DOHH2 (cell line): ENCODE measurements at regions not wholly inside any gene's neighbourhood (a gene's known extent, or its start where the extent isn't known, plus 50 kb on each side); places are given as distances from the start of the nearest gene placed in this dataset.

Experiments
- H3F3A ChIP-seq: fragments of 200-600 bp; sonication (generic), shearing (Covaris generic); 2 replicates; pipeline ENCODE4 v1.6.0; 2016; ENCODE audit warnings: antibody characterized with exemption, mild to moderate bottlenecking; ENCODE audit not compliant: control insufficient read depth, insufficient read depth
- H3K27ac ChIP-seq: fragments of 200-600 bp; sonication (generic); 2 replicates; pipeline ENCODE4 v1.5.1; 2014; ENCODE audit warnings: low read depth, mild to moderate bottlenecking, low read length, moderate library complexity
- H3K27me3 ChIP-seq: fragments of 200-600 bp; sonication (generic); 2 replicates; pipeline ENCODE4 v1.6.1; 2014; ENCODE audit warnings: mild to moderate bottlenecking, low read length, mixed read lengths; ENCODE audit not compliant: control insufficient read depth
- H3K36me3 ChIP-seq: fragments of 200-600 bp; sonication (generic); 2 replicates; pipeline ENCODE4 v1.6.1; 2014; ENCODE audit warnings: mild to moderate bottlenecking, low read length, moderate library complexity, mixed read lengths; ENCODE audit not compliant: control insufficient read depth
- H3K4me1 ChIP-seq: fragments of 200-600 bp; sonication (generic); 2 replicates; pipeline ENCODE4 v1.6.1; 2014; ENCODE audit warnings: mild to moderate bottlenecking, low read length, mixed read lengths; ENCODE audit not compliant: control insufficient read depth
- H3K4me2 ChIP-seq: fragments of 200-600 bp; sonication (generic); 2 replicates; pipeline ENCODE4 v1.6.0; 2014; ENCODE audit warnings: mild to moderate bottlenecking, low read length, moderate library complexity
- H3K4me3 ChIP-seq: fragments of 200-600 bp; sonication (generic); 2 replicates; pipeline ENCODE4 v1.5.1; 2014; ENCODE audit warnings: mild to moderate bottlenecking, low read length, mixed read lengths
- H3K79me2 ChIP-seq: fragments of 200-600 bp; sonication (generic); 2 replicates; pipeline ENCODE4 v1.6.1; 2014; ENCODE audit warnings: mild to moderate bottlenecking, low read length, mixed read lengths; ENCODE audit not compliant: control insufficient read depth
- H3K9me2 ChIP-seq: fragments of 200-600 bp; sonication (generic); replicated peaks from 2 replicates; pipeline ENCODE4 v1.6.1; 2014; ENCODE audit warnings: mild to moderate bottlenecking, low read length, mixed read lengths; ENCODE audit not compliant: control insufficient read depth
- H3K9me3 ChIP-seq: fragments of 200-600 bp; sonication (generic); 2 replicates; pipeline ENCODE4 v1.6.1; 2014; ENCODE audit warnings: antibody characterized with exemption, low read length, mixed read lengths; ENCODE audit not compliant: control insufficient read depth, insufficient read depth
- H4K20me1 ChIP-seq: fragments of 200-600 bp; sonication (generic); 2 replicates; pipeline ENCODE4 v1.6.0; 2014; ENCODE audit warnings: low read depth, mild to moderate bottlenecking, antibody characterized with exemption, low read length, moderate library complexity; ENCODE audit not compliant: control insufficient read depth, insufficient read depth
- EZH2phosphoT487 ChIP-seq: fragments of 200-600 bp; sonication (generic); IDR thresholded peaks from 2 replicates; pipeline ENCODE4 v1.6.1; 2017; ENCODE audit warnings: borderline replicate concordance, mild to moderate bottlenecking, antibody characterized with exemption, low read length, moderate library complexity, mixed read lengths
- TF ChIP-seq, protein P1 (sequence below): fragments of 200-600 bp; sonication (generic); IDR thresholded peaks from one replicate; pipeline ENCODE4 v1.5.1; 2014; ENCODE audit warnings: antibody characterized with exemption, mild to moderate bottlenecking, low read depth, low read length; ENCODE audit not compliant: poor library complexity, severe bottlenecking

DNA sequence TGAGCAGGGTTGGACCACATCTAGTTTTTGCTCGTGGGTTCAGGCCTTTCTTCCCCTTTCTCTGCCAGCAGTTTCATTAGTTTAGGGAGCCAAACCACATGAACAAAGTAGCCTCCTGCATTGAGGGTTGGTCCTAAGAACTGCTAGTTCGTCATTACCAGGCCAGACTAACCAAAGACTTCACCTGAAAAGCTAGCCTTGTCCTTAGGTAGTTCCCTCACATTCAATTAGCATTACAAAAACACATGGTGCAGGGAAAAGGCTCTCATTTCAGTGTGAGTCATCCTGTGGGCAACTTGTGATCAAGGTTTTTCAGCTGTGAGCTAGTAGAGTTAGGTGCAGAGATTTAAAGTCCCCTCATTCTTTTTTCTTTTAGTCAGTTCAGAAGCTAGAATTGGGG lies 279.3 kb upstream of the CTNNB1 start:
- no peaks in the 10 kb centered on the region for H3K36me3 ChIP-seq
- H3K9me3 ChIP-seq, result no peaks in the 10 kb centered on the region
- H3K27ac ChIP-seq, result no peak overlapping the region
- no peaks in the 10 kb centered on the region for H3K79me2 ChIP-seq
- H3K4me1 ChIP-seq, result peaks cover 3% of the 10 kb centered on the region; the same call in 1 of the 2 replicates
- TF ChIP-seq, protein P1, sequence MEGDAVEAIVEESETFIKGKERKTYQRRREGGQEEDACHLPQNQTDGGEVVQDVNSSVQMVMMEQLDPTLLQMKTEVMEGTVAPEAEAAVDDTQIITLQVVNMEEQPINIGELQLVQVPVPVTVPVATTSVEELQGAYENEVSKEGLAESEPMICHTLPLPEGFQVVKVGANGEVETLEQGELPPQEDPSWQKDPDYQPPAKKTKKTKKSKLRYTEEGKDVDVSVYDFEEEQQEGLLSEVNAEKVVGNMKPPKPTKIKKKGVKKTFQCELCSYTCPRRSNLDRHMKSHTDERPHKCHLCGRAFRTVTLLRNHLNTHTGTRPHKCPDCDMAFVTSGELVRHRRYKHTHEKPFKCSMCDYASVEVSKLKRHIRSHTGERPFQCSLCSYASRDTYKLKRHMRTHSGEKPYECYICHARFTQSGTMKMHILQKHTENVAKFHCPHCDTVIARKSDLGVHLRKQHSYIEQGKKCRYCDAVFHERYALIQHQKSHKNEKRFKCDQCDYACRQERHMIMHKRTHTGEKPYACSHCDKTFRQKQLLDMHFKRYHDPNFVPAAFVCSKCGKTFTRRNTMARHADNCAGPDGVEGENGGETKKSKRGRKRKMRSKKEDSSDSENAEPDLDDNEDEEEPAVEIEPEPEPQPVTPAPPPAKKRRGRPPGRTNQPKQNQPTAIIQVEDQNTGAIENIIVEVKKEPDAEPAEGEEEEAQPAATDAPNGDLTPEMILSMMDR, result no peak
- no peak for TF ChIP-seq EZH2phosphoT487
- H3F3A ChIP-seq, result no peaks in the 10 kb centered on the region
- H3K4me3 ChIP-seq, result no peak overlapping the region
- no peaks in the 10 kb centered on the region for H4K20me1 ChIP-seq
- no peaks in the 10 kb centered on the region for H3K27me3 ChIP-seq
- H3K4me2 ChIP-seq, result no peak overlapping the region
- no peaks in the 10 kb centered on the region for H3K9me2 ChIP-seq

DNA sequence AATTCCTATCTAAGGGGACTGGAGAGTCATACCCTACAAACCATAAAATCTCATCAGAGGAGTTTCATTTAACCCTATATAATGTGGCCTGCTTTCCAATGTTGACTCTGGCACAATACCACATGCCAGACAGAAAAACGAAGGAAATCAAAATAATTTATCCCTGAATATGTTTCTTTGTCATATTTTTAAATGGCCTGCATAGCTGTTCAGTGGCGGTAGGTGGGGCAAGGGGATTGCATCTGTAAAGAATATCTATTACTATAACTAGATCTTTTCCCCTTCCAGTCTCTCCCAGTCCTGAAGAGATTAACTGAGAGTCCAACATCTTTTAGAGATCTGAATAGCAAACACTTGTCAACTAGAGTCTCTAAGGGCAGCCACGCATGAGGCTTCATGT lies 278.1 kb upstream of the CTNNB1 start:
- Histone ChIP-seq H3K4me3 (no peak overlapping the region), H4K20me1 (no peaks in the 10 kb centered on the region), H3F3A (no peaks in the 10 kb centered on the region), H3K36me3 (no peaks in the 10 kb centered on the region), H3K27ac (no peak overlapping the region), H3K9me2 (no peaks in the 10 kb centered on the region), H3K9me3 (no peaks in the 10 kb centered on the region), H3K79me2 (no peaks in the 10 kb centered on the region), H3K4me2 (no peak overlapping the region), H3K27me3 (no peaks in the 10 kb centered on the region), H3K4me1 (peaks cover 13% of the 10 kb centered on the region)
- no peak for TF ChIP-seq EZH2phosphoT487
- TF ChIP-seq, protein P1, result no peak

DNA sequence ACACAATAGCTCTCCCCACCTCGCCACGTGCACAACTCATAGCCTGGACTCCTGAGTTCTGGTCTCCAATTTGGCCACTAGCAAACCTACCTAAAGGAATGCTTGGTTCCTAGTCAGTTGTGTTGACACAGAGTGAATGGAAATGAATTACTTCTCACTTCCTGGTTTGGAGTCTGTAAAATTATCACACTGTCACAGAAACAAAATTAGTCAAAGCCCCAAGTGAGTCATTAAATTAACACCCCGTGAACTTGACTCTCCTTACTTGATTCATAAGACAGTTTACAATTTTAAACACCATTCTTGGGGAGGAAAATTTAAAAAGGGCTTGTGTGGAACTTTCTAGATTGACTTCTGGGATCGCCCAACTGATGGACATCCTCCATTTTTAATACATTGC lies 276.2 kb upstream of the CTNNB1 start:
- no peaks in the 10 kb centered on the region for H3K9me3 ChIP-seq
- no peak overlapping the region for H3K4me3 ChIP-seq
- no peaks in the 10 kb centered on the region for H3K9me2 ChIP-seq
- no peaks in the 10 kb centered on the region for H3F3A ChIP-seq
- H3K27ac ChIP-seq, result no peak overlapping the region
- no peaks in the 10 kb centered on the region for H3K79me2 ChIP-seq
- no peaks in the 10 kb centered on the region for H4K20me1 ChIP-seq
- H3K36me3 ChIP-seq, result no peaks in the 10 kb centered on the region
- no peak overlapping the region for H3K4me2 ChIP-seq
- no peaks in the 10 kb centered on the region for H3K27me3 ChIP-seq
- TF ChIP-seq EZH2phosphoT487, result no peak
- TF ChIP-seq, protein P1, result no peak
- H3K4me1 ChIP-seq, result peaks cover 19% of the 10 kb centered on the region

DNA sequence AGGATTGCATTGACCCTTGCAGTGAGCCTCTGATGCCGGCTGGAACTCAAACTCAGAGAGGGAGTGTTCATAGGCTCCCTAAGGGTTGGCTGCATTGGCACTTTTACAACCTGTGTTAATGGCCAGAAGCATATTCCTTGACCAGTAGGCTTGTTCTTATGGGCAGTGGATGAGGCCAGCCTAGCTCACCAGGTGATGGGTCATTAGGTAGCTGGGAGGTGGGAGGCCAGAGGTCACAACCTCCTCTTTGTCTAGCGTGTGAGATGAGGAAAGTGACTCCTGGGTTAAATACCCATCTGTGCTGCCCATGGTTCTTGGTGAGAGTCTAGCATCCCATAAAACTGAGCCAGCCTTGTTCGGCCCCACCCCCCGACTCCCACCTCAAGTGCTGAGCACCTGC lies 275.7 kb upstream of the CTNNB1 start:
- no peak overlapping the region for H3K27ac ChIP-seq

More for the DNA sequence above, 275.7 kb upstream of the CTNNB1 start:
- Histone ChIP-seq H3K9me2 (no peaks in the 10 kb centered on the region), H3K4me3 (no peak overlapping the region), H3K27me3 (no peaks in the 10 kb centered on the region), H4K20me1 (no peaks in the 10 kb centered on the region), H3K4me2 (no peak overlapping the region), H3K79me2 (no peaks in the 10 kb centered on the region), H3K9me3 (no peaks in the 10 kb centered on the region), H3K4me1 (peaks cover 19% of the 10 kb centered on the region), H3K36me3 (no peaks in the 10 kb centered on the region), H3F3A (no peaks in the 10 kb centered on the region)
- TF ChIP-seq, protein P1, result no peak
- no peak for TF ChIP-seq EZH2phosphoT487
